MM.1S (cell line): ENCODE measurements at regions not wholly inside any gene's neighbourhood (a gene's known extent, or its start where the extent isn't known, plus 50 kb on each side); places are given as distances from the start of the nearest gene placed in this dataset.
A peak's percentile ranks its signal among the peaks of the same experiment; 100 is the strongest.

Experiments used
- EZH2 ChIP-seq: fragments of 300-600 bp; sonication (generic); optimal IDR thresholded peaks from 2 replicates; pipeline ENCODE3; 2017; ENCODE audit warnings: low read depth, mild to moderate bottlenecking, antibody characterized with exemption, low read length, mixed read lengths
- EZH2phosphoT487 ChIP-seq: fragments of 300-600 bp; sonication (generic); IDR thresholded peaks from 2 replicates; pipeline ENCODE4 v1.6.1; 2018; ENCODE audit warnings: antibody characterized with exemption, low read length
- TF ChIP-seq, protein P1 (sequence below): fragments of 300-600 bp; sonication (generic); IDR thresholded peaks from 2 replicates; pipeline ENCODE4 v1.5.1; 2016; ENCODE audit warnings: antibody characterized with exemption, low read length, mixed read lengths

- TF ChIP-seq, protein P1, sequence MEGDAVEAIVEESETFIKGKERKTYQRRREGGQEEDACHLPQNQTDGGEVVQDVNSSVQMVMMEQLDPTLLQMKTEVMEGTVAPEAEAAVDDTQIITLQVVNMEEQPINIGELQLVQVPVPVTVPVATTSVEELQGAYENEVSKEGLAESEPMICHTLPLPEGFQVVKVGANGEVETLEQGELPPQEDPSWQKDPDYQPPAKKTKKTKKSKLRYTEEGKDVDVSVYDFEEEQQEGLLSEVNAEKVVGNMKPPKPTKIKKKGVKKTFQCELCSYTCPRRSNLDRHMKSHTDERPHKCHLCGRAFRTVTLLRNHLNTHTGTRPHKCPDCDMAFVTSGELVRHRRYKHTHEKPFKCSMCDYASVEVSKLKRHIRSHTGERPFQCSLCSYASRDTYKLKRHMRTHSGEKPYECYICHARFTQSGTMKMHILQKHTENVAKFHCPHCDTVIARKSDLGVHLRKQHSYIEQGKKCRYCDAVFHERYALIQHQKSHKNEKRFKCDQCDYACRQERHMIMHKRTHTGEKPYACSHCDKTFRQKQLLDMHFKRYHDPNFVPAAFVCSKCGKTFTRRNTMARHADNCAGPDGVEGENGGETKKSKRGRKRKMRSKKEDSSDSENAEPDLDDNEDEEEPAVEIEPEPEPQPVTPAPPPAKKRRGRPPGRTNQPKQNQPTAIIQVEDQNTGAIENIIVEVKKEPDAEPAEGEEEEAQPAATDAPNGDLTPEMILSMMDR: peak; percentile 34
- TF ChIP-seq EZH2: no peak
- no peak for TF ChIP-seq EZH2phosphoT487
Observed at GRCh38 chr10:118106426-118106825, 59.7 kb upstream of the RAB11FIP2 start.
